ENCODE measurements at regions not wholly inside any gene's neighbourhood (a gene's known extent, or its start where the extent isn't known, plus 50 kb on each side); places are given as distances from the start of the nearest gene placed in this dataset.

DNA sequence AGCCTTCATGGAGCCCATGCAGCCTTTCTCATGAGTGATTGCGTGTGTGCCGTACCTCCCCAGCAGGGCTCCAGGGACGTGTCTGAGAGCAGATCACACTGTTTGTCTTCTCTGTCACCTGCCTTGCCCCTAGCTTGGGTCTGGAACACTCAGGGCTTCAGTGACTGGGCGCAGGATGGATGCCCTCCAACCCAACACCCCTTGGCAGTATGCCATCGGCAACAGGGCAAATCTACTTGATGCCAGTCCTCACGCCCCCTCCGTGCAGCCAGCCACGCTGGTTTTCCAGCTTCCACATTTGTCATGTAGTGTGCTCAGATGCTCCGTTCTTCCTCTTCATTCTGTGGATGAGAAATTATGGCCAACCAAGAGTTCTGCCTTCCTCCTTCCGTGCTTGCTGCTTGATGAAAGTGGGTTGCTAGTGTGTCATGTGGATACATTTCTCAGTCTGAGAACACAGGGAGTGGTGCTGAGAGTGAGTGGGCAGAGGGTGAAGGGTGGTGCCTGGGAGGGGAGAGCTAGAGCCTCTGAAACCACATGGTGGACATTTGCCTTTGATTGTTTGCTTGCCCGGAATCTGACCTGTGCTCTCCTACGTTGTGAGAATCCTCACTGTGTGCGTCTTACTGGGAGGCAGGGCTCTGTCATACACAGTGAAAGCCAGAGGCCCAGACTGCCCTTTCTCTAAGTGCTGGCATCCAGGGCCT is 97.2 kb downstream of the FAM43A start:
- TF ChIP-seq, protein P1, sequence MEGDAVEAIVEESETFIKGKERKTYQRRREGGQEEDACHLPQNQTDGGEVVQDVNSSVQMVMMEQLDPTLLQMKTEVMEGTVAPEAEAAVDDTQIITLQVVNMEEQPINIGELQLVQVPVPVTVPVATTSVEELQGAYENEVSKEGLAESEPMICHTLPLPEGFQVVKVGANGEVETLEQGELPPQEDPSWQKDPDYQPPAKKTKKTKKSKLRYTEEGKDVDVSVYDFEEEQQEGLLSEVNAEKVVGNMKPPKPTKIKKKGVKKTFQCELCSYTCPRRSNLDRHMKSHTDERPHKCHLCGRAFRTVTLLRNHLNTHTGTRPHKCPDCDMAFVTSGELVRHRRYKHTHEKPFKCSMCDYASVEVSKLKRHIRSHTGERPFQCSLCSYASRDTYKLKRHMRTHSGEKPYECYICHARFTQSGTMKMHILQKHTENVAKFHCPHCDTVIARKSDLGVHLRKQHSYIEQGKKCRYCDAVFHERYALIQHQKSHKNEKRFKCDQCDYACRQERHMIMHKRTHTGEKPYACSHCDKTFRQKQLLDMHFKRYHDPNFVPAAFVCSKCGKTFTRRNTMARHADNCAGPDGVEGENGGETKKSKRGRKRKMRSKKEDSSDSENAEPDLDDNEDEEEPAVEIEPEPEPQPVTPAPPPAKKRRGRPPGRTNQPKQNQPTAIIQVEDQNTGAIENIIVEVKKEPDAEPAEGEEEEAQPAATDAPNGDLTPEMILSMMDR (IDR thresholded peaks at IDR 0.05), result no peak

- TF ChIP-seq, protein P1 (IDR thresholded peaks at IDR 0.05), result no peak
Observed at GRCh38 chr3:194784361-194784760, 98.7 kb downstream of the FAM43A start.

DNA sequence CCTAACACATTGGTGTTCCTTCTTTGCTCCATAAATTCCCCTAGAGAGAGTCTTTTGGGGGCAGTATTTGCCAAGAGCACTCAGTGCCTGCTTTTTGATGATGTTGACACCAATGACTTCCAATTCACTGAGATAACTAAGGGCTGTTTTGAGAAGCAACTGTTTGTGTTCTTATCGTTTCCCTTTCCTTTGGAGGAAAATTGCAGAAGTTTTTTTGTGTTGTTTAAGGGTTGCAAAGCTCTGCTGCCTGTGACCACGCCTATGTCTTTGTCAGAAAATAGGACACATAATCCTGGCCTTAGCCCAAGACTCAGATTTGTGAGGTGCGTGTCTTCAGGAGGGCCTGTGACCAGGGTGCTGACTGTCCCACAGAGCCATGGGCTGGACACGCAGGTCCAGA is 99.6 kb downstream of the FAM43A start:
- TF ChIP-seq, protein P1 (IDR thresholded peaks at IDR 0.05), result no peak

GRCh38 chr3:194787072-194787471 is 101.4 kb downstream of the FAM43A start:
- TF ChIP-seq, protein P1 (IDR thresholded peaks at IDR 0.05), result no peak

- TF ChIP-seq, protein P1 (IDR thresholded peaks at IDR 0.05), result no peak
Observed at GRCh38 chr3:194787650-194788049, 102.0 kb downstream of the FAM43A start.

GRCh38 chr3:194792368-194792767 is 106.7 kb downstream of the FAM43A start:
- TF ChIP-seq, protein P1 (IDR thresholded peaks at IDR 0.05), result no peak

- TF ChIP-seq, protein P1 (IDR thresholded peaks at IDR 0.05), result no peak
Observed at GRCh38 chr3:194797555-194798250, 112.0 kb downstream of the FAM43A start.
